ENCODE measurements at regions not wholly inside any gene's neighbourhood (a gene's known extent, or its start where the extent isn't known, plus 50 kb on each side); places are given as distances from the start of the nearest gene placed in this dataset.

DNA sequence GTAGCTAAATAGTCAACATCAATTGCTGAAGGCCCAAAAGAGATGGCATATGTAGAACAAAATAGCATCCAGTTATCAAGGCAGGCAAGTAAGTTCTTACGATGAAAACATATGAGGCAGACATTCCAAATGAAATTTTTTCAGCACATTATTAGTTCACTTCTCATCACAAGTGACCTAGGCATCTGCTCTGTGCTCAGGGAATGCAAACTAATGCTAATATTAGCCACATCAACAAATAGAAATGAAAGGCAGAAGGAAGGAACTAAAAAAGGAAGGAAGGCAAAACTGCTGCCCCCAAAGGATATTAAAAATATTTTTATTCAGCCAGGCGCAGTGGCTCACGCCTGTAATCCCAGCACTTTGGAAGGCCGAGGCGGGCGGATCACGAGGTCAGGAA lies 51.2 kb upstream of the ROCK1 start:
- no peak for DNase-seq (ENCODE audit: low read depth in 2 of 2, low spot score in 1 of 2)

DNA sequence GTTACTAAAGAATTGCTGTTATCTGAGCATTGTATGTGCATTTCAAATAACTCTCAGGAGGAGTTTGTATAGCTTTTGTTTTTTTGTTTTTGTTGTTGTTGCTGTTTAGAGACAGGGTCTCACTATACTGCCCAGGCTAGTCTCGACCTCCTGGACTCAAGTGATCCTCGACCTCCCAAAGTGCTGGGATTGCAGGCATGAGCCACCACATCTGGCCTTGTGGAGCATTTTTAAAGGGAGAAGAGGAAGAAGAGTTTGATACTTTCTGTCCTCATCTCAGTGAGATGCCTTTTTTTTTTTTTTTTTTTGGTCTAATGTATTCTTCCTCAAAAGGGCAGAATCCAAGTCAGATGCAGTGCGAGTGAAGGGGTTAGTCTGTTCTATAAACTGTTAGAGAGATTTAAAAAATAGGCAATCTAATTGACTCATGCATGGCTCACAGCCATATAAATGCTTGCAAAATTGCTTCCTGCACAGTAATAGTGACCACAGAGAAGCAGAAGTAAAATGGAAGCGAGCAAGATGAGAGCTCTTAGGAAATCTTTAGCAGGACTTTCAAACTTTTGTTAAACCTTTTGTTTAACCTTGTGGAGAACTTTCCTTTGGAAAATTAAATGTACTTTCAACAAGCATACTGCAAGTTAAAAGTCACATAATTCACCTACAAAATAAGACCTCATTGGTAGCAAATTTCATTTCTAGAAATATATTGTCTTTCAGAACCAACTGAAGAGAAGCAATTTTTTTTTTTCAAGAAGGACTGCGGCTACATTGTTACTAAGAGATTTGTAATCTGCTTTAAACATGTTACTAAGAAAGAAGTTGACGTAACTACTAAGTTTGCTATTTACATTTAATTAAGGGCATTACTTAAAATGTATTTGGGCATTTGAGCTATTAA lies 52.3 kb upstream of the ROCK1 start:
- no peak for DNase-seq (ENCODE audit: low read depth in 2 of 2, low spot score in 1 of 2)

DNA sequence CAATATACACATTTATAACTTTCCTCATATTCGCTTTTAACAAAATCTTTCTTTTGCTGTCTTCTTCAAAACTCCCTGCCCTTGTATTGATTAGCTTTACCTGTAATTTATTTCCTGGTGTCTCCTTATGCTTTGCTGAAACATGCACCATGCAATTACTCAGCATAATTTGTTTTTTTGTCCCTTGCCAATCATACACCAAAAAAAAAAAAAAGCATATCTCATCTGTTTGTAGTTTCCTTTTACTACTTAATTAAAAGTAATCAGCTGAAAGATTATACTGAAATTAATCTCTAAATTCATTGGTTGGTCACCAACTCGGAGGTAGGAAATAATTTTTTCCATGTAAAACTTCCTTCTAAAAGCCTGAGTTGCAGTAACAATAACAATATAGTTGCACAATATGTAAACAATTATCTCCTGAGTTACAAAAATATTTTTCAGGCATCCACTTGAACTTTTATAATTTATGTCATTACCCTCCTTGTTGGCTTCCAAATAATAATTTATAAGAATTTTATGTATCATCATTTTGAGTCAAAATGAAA lies 53.0 kb upstream of the ROCK1 start:
- no peak for DNase-seq (ENCODE audit: low read depth in 2 of 2, low spot score in 1 of 2)

DNA sequence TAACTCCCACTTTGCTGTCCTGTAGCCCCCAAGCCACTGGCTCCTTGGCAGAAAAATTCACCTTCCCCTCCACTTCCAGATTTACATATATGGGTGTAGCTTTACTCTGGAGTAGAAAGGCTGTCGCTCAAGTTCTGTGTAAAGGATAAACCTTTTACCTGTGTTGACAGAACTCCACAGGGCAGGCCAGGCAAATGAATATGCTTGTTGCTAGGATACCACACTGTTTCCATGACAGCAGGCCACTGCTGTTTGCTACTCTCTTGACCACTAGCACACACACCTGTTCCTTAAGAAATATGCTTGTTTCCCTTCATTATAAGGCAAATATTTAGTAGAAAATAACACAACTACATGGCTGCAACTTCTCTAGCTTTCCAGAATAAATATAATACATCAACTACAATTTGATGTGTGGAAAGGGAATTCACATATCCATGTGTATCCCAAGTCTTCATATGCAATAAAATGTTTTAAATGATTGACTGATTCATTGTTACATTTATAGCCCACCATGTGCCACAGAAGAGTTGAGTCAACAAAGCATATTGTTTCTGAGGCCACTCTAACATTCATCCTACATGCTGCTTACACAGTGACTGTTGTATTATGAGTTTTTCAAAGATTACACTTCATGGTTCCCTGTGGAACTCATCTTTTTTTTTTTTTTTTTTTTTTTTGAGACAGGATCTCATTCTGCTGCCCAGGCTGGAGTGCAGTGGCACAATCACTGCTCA lies 56.2 kb upstream of the ROCK1 start:
- DNase-seq (ENCODE audit: low read depth in 2 of 2, low spot score in 1 of 2): no peak

DNA sequence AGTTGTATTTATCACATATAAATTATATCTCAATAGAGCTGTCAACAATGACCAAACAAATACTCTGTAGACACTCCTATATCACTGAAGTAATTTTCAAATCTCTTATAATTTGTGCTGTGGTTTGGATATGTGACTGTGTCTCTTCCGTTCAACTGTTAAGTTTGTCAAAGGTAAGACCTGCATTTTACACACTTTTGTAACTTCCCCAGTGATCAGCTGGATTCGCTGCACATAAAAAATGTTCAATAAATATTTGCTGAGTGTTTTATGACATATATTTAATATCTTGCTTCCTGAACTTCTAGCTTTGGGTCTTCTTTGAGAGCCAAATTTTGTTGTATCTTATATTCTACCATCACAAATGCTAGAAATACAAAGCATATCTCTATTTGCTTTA lies 57.3 kb upstream of the ROCK1 start:
- no peak for DNase-seq (ENCODE audit: low read depth in 2 of 2, low spot score in 1 of 2)

DNA sequence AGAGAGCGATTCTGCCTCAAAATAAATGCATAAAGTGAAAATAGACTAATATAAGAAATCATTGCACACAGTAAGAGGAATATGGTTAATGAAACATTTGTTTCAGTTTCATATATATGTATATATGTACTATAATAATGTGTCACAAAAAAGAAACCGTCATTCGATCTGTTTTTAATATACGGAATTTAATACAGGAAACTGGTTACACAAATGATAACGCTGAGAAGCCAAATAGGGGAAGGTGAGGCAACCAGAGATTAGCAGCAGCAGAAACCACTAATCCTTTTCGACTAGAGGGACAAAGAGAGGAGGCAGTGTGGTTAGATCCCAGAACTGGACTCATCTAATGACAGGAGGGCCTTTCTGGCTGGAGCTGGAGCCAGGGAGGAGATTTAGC lies 64.2 kb upstream of the GREB1L start:
- DNase-seq (ENCODE audit: low read depth in 2 of 2, low spot score in 1 of 2): no peak

DNA sequence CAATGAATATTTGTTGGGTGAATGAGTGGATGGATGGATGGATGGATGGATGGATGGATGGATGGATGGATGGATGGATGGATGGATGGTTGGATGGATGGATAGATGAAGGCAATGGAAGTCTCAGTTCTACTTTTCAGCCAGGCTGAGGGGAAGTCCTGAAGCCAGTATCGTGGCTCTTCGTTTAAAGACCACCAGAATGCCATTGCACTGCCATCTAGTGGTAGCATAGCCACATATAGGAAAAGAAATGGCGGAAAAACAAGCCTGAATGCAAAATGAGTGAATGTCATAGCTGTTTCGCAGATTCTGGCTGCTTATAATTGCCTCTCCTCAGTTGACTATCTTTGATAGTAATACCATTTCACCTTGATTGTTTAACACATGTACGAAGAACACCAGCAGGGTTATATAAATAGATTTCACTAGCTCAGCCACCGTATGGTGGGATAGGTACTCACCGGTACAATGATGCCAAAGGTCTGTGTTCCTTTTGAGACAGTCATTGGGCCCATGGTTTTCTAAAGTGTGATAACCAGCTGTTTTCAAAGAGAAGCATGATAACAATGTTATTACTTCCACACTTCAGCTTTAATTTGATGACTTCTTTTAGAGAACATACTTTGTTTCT lies 62.3 kb upstream of the GREB1L start:
- peak in 1 of 2 donors; percentile 17 for DNase-seq (ENCODE audit: low read depth in 2 of 2, low spot score in 1 of 2)

DNA sequence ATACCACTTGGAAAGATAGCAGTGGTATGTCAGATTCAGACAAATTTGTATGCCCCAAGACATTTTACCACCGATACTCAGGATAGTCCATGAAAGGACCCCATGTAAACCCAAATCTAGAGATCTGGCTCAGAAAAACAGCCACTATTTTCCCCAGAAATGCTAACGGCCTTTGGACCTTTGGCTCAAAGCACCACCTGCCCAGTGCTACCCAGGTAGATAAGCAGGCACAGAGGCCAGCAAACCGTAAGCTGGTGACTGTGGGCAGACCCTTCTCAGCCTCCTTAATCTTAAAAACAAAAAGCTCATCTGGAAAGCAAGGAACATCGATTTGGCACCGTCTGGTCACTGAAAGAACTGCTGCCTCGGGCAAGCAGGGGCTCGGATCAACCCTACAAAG lies 61.4 kb upstream of the GREB1L start:
- DNase-seq (ENCODE audit: low read depth in 2 of 2, low spot score in 1 of 2): no peak

DNA sequence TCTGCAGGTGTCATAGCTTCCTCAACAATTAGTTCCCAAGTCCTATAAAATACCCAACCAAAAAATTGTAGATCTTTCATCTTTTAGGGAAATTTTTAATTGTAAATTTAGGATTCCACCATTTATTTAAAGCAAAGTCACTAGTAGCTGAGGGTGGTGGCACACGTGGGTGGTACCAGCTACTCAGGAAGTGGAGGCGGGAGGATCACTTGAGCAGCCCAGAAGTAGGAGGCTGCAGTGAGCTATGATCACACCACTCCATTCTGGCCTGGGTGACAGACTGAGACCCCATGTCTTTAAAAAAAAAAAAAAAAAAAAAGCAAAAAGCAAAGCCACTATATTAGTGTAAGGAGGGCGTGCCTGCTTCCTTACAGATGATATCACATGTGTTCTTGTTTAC lies 60.3 kb upstream of the GREB1L start:
- DNase-seq (ENCODE audit: low read depth in 2 of 2, low spot score in 1 of 2): no peak

DNA sequence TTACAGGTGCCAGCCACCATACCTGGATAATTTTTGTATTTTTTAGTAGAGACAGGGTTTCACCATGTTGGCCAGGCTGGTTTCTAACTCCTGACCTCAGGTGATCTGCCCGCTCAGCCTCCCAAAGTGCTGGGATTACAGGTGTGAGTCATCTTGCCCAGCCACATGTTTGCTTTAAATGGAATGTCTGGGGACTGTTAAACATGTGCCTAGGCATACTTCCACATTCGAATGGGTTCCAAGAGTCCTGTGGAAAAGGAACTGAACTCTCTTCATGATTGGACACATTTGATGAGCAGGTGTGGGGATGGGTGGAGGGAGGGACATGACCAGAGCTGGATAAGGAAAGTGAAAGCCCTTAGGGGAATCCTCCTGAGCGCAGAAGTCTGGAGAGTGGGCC lies 58.4 kb upstream of the GREB1L start:
- DNase-seq (ENCODE audit: low read depth in 2 of 2, low spot score in 1 of 2): no peak

DNA sequence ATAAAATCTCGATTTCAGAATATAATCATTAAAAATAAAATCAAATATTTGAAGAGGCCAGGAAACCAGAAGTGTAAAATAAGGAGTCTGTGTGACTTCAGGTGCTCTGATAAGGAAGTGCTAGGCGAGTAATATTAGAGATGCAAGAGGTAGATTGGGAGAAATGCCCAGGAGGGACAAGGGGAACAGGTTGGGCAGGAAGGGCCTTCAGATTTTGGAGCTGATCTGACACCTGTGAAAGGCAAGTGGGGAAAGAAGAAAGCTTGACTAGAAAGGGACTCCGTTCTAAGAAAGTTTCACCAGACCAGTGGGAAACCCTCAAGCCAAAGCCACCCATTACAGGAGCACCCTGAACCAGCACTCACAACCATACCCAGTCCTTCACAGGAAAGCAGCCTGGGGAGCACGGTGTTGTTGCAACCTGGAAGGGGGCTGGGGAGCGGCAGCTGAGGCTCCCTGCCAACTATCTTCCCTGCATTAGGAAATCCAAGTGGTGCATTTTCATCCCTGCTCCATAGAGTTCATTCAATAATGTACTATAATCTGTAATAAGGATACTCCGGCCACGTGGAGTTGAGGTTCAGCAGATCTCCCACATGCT lies 57.5 kb upstream of the GREB1L start:
- DNase-seq (ENCODE audit: low read depth in 2 of 2, low spot score in 1 of 2): no peak

DNA sequence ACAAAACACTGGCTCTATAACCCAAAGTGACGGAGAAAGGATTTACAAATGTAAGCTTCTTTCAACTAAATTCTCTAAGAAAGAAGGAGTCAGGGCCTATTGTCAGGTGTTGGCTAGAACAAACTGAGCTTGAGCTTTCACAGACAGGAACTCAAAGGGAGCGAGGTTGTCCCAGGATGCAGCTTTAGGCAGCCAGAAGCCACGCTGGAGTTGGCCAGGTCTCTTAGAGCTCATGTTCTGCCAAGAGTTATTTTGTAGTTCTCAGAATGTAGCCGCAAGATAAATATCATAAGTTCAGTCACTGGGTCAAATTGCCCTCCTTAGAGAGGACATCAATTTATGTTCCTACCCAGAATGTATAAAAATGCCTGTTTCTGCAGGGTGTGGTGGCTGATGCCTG lies 54.1 kb upstream of the GREB1L start:
- no peak for DNase-seq (ENCODE audit: low read depth in 2 of 2, low spot score in 1 of 2)

DNA sequence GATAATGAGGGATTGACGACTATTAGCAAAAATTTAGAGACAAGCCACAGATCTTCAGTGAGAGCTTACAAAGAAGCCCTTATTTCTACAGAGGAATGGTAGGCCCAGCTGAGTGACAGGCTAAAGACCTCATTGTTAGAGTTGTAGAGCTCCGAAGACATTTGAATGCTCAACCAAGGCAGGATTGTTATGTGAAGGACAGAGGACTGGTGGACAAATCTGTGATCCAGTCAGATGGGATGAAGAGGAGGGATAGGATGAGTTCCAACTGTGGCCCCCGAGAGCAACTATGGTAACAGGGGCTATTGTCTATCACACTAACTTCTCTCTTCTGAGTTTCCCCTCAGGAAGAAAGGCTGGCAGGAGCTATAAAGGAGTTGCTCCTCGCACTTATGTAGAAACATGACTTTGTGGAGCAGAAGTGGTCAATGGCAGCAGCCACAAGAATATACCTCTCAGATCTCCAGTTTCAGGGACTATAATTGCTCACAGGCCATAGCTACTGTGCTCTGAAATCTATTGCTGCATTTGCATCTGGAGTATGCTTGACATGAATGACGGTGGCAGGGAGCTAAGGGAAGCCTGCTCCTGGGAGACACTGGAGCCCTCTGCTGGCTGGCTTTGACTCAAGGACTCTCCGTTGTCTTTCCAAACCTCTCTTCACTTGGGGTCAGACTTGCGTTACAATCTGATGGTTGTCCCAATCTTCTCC lies 50.3 kb upstream of the GREB1L start:
- no peak for DNase-seq (ENCODE audit: low read depth in 2 of 2, low spot score in 1 of 2)
